Kidney (tissue), 13 donors: ENCODE measurements at regions not wholly inside any gene's neighbourhood (a gene's known extent, or its start where the extent isn't known, plus 50 kb on each side); places are given as distances from the start of the nearest gene placed in this dataset.

Source experiments
- DNase-seq, 5 donors: peaks; one replicate each; pipeline ENCODE4 v3.0.0-alpha.2; 2013 to 2020
- FAIRE-seq: peaks from 2 replicates; lab custom pipeline; 2012; peaks lifted over from hg19 to GRCh38; lab: Jason Lieb, UNC
- H3K27ac ChIP-seq, 2 donors: one replicate each; pipeline ENCODE4 v1.7.0; 2013; ENCODE audit warnings: low read depth in 2 of 2, low read length in 2 of 2, inconsistent platforms in 1 of 2
- H3K27me3 ChIP-seq: one replicate; pipeline ENCODE4 v1.7.1; 2013; ENCODE audit warnings: low read length, inconsistent platforms; ENCODE audit not compliant: control insufficient read depth, insufficient read depth
- H3K36me3 ChIP-seq, 3 donors: one replicate each; pipeline versions ENCODE4 v1.7.0 to v1.7.1; 2013; ENCODE audit warnings: low read length in 3 of 3, control low read depth in 1 of 3, inconsistent platforms in 1 of 3; ENCODE audit not compliant: insufficient read depth in 3 of 3, control insufficient read depth in 2 of 3
- H3K4me1 ChIP-seq, 3 donors: one replicate each; pipeline versions ENCODE4 v1.7.0 to v1.7.1; 2013; ENCODE audit warnings: low read length in 3 of 3, inconsistent platforms in 1 of 3, low read depth in 1 of 3; ENCODE audit not compliant: control insufficient read depth in 2 of 3, insufficient read depth in 2 of 3
- H3K4me3 ChIP-seq, 3 donors: one replicate each; pipeline versions ENCODE4 v1.7.0 to v1.8.1; 2013; ENCODE audit warnings: low read length in 3 of 3, control low read depth in 1 of 3, inconsistent platforms in 1 of 3
- H3K9ac ChIP-seq, 3 donors: one replicate each; pipeline versions ENCODE4 v1.7.0 to v1.7.1; 2013; ENCODE audit warnings: low read length in 3 of 3, control low read depth in 1 of 3, inconsistent platforms in 1 of 3
- H3K9me3 ChIP-seq, 3 donors: one replicate each; pipeline versions ENCODE4 v1.7.0 to v1.7.1; 2013; ENCODE audit warnings: low read length in 3 of 3, control low read depth in 1 of 3, inconsistent platforms in 1 of 3; ENCODE audit not compliant: control insufficient read depth in 2 of 3, insufficient read depth in 1 of 3
- CTCF ChIP-seq: IDR thresholded peaks from 3 replicates; pipeline ENCODE4 v1.5.1; 2012; ENCODE audit warnings: mild to moderate bottlenecking, moderate library complexity, borderline replicate concordance; ENCODE audit not compliant: insufficient read depth; ENCODE audit errors: extremely low read depth
- intact Hi-C: fragments of 100-400 bp; cut with DNase I; formaldehyde crosslinking; loops from one replicate; pipeline ENCODE4 v1.11.1; 2022
- donor health status: control.
- donor health status: control.
- donor health status: control.
- donor health status: control.
- donor health status: control.
- donor health status: DM: yes; HTN: yes; CAD: no.
- donor health status: Normal renal cell carcinoma (clear cell type).

- FAIRE-seq: no peak
- Histone ChIP-seq H3K9ac (no peak overlapping the region), H3K27ac (no peak overlapping the region), H3K4me1 (no peaks in the 10 kb centered on the region), H3K36me3 (no peaks in the 10 kb centered on the region), H3K9me3 (no peaks in the 10 kb centered on the region), H3K27me3 (no peaks in the 10 kb centered on the region), H3K4me3 (no peak overlapping the region)
- TF ChIP-seq CTCF: no peak
- peak in 4 of 5 donors; percentile 33 to 61 (median 48) for DNase-seq
- intact Hi-C loops: no loop called here
These were observed 178.9 kb upstream of the DYRK2 start for GRCh38 chr12:67469666-67470065.

GRCh38 chr12:67471810-67472209, 176.7 kb upstream of the DYRK2 start:
- Histone ChIP-seq H3K36me3 (no peaks in the 10 kb centered on the region), H3K27me3 (no peaks in the 10 kb centered on the region), H3K9me3 (no peaks in the 10 kb centered on the region), H3K4me3 (no peak overlapping the region), H3K27ac (no peak overlapping the region), H3K9ac (no peak overlapping the region), H3K4me1 (no peaks in the 10 kb centered on the region)
- DNase-seq (no peak), FAIRE-seq (no peak)
- intact Hi-C loops: no loop called here
- no peak for TF ChIP-seq CTCF

GRCh38 chr12:67472539-67472938, 176.0 kb upstream of the DYRK2 start:
- FAIRE-seq (no peak), DNase-seq (no peak)
- no peak for TF ChIP-seq CTCF
- intact Hi-C loops: no loop called here
- no peaks in the 10 kb centered on the region for H3K9me3 ChIP-seq
- H3K27ac ChIP-seq: no peak overlapping the region
- no peaks in the 10 kb centered on the region for H3K4me1 ChIP-seq
- no peak overlapping the region for H3K9ac ChIP-seq
- no peak overlapping the region for H3K4me3 ChIP-seq
- H3K27me3 ChIP-seq: no peaks in the 10 kb centered on the region
- H3K36me3 ChIP-seq: no peaks in the 10 kb centered on the region

- H3K4me3 ChIP-seq: no peak overlapping the region
- H3K36me3 ChIP-seq: no peaks in the 10 kb centered on the region
- intact Hi-C loops: no loop called here
- DNase-seq: no peak
- H3K27ac ChIP-seq: no peak overlapping the region
- no peaks in the 10 kb centered on the region for H3K27me3 ChIP-seq
- FAIRE-seq: no peak
- no peak for TF ChIP-seq CTCF
- no peaks in the 10 kb centered on the region for H3K9me3 ChIP-seq
- H3K4me1 ChIP-seq: no peaks in the 10 kb centered on the region
- no peak overlapping the region for H3K9ac ChIP-seq
These were observed 173.5 kb upstream of the DYRK2 start for GRCh38 chr12:67474934-67475620.
